ENCODE measurements at regions not wholly inside any gene's neighbourhood (a gene's known extent, or its start where the extent isn't known, plus 50 kb on each side); places are given as distances from the start of the nearest gene placed in this dataset.

- TF ChIP-seq CTCF (IDR thresholded peaks at IDR 0.05) (no peak), POLR2A (IDR thresholded peaks at IDR 0.05) (no peak), POLR2AphosphoS5 (IDR thresholded peaks at IDR 0.05) (no peak)
- intact Hi-C loops (cut with DNase I; ENCODE audit: low total_unique reads) = loop anchor here (10.0 kb wide), 1 partner anchor 1462 kb away; no protein-coding TSS in a partner anchor
- H3K4me3 ChIP-seq = no peak overlapping the region
Measured at GRCh38 chr5:6182271-6182815, 196.0 kb downstream of the MED10 start.

GRCh38 chr5:6181871-6182270 lies 196.5 kb downstream of the MED10 start:
- TF ChIP-seq POLR2AphosphoS5 (IDR thresholded peaks at IDR 0.05) (no peak), POLR2A (IDR thresholded peaks at IDR 0.05) (no peak), CTCF (IDR thresholded peaks at IDR 0.05) (no peak)
- H3K9me3 ChIP-seq = no peaks in the 10 kb centered on the region
- intact Hi-C loops (cut with DNase I; ENCODE audit: low total_unique reads) = loop anchor here (10.0 kb wide), 1 partner anchor 1463 kb away; no protein-coding TSS in a partner anchor
- no peaks in the 10 kb centered on the region for H3K4me1 ChIP-seq
- no peak overlapping the region for H3K27ac ChIP-seq
- H3K27me3 ChIP-seq = no peaks in the 10 kb centered on the region
- H3K36me3 ChIP-seq = no peaks in the 10 kb centered on the region
- H3K4me3 ChIP-seq = no peak overlapping the region
- no peak for DNase-seq (ENCODE audit: low spot score in 2 of 2)

More at GRCh38 chr5:6182271-6182815, 196.0 kb downstream of the MED10 start:
- Histone ChIP-seq H3K4me1 (no peaks in the 10 kb centered on the region), H3K27me3 (no peaks in the 10 kb centered on the region), H3K27ac (no peak overlapping the region), H3K36me3 (no peaks in the 10 kb centered on the region), H3K9me3 (no peaks in the 10 kb centered on the region)
- DNase-seq (ENCODE audit: low spot score in 2 of 2) = no peak

GRCh38 chr5:6181147-6181729 lies 197.1 kb downstream of the MED10 start:
- Histone ChIP-seq H3K36me3 (no peaks in the 10 kb centered on the region), H3K4me3 (no peak overlapping the region), H3K27ac (no peak overlapping the region), H3K4me1 (no peaks in the 10 kb centered on the region), H3K9me3 (no peaks in the 10 kb centered on the region), H3K27me3 (no peaks in the 10 kb centered on the region)
- TF ChIP-seq CTCF (IDR thresholded peaks at IDR 0.05) (no peak), POLR2A (IDR thresholded peaks at IDR 0.05) (no peak), POLR2AphosphoS5 (IDR thresholded peaks at IDR 0.05) (no peak)
- intact Hi-C loops (cut with DNase I; ENCODE audit: low total_unique reads) = loop anchor here (10.0 kb wide), 1 partner anchor 1464 kb away; no protein-coding TSS in a partner anchor
- DNase-seq (ENCODE audit: low spot score in 2 of 2) = no peak

GRCh38 chr5:6180231-6180872 lies 198.0 kb downstream of the MED10 start:
- H3K36me3 ChIP-seq = no peaks in the 10 kb centered on the region
- no peak overlapping the region for H3K4me3 ChIP-seq
- no peaks in the 10 kb centered on the region for H3K4me1 ChIP-seq
- no peaks in the 10 kb centered on the region for H3K9me3 ChIP-seq
- H3K27me3 ChIP-seq = no peaks in the 10 kb centered on the region
- intact Hi-C loops (cut with DNase I; ENCODE audit: low total_unique reads) = loop anchor here (10.0 kb wide), 1 partner anchor 1464 kb away; no protein-coding TSS in a partner anchor
- H3K27ac ChIP-seq = no peak overlapping the region
- no peak for TF ChIP-seq POLR2AphosphoS5 (IDR thresholded peaks at IDR 0.05)
- TF ChIP-seq CTCF (IDR thresholded peaks at IDR 0.05) = no peak
- no peak for TF ChIP-seq POLR2A (IDR thresholded peaks at IDR 0.05)
- DNase-seq (ENCODE audit: low spot score in 2 of 2) = no peak

All from breast epithelium (tissue), 4 donors.